ENCODE measurements at regions not wholly inside any gene's neighbourhood (a gene's known extent, or its start where the extent isn't known, plus 50 kb on each side); places are given as distances from the start of the nearest gene placed in this dataset.

GRCh38 chr12:65517656-65518210 lies 239.2 kb downstream of the MSRB3 start:
- intact Hi-C loops (cut with DNase I) = no loop called here

GRCh38 chr12:65518771-65519170 lies 240.3 kb downstream of the MSRB3 start:
- no peak overlapping the region for H3K4me3 ChIP-seq (ENCODE audit: low read length in 3 of 3)
- H3K4me1 ChIP-seq (ENCODE audit: control insufficient read depth in 2 of 3, insufficient read depth in 2 of 3, low read depth in 1 of 3, low read length in 3 of 3) = peaks cover 0 to 3% (median 0%) of the 10 kb centered on the region in 3 donors
- no peak for TF ChIP-seq CTCF (IDR thresholded peaks at IDR 0.05; ENCODE audit: borderline replicate concordance, extremely low read depth, insufficient read depth)
- H3K27ac ChIP-seq (ENCODE audit: low read depth in 2 of 2, low read length in 2 of 2) = no peak overlapping the region
- DNase-seq = no peak
- no peaks in the 10 kb centered on the region for H3K36me3 ChIP-seq (ENCODE audit: control insufficient read depth in 2 of 3, insufficient read depth in 3 of 3, low read length in 3 of 3)
- H3K9ac ChIP-seq (ENCODE audit: low read length in 3 of 3) = no peak overlapping the region
- FAIRE-seq = no peak
- H3K9me3 ChIP-seq (ENCODE audit: control insufficient read depth in 2 of 3, insufficient read depth in 1 of 3, low read length in 3 of 3) = no peaks in the 10 kb centered on the region
- intact Hi-C loops (cut with DNase I) = no loop called here
- H3K27me3 ChIP-seq (ENCODE audit: control insufficient read depth, insufficient read depth, low read length) = no peaks in the 10 kb centered on the region

More at GRCh38 chr12:65517656-65518210, 239.2 kb downstream of the MSRB3 start:
- H3K9ac ChIP-seq (ENCODE audit: low read length in 3 of 3) = no peak overlapping the region
- no peaks in the 10 kb centered on the region for H3K9me3 ChIP-seq (ENCODE audit: control insufficient read depth in 2 of 3, insufficient read depth in 1 of 3, low read length in 3 of 3)
- FAIRE-seq = no peak
- H3K36me3 ChIP-seq (ENCODE audit: control insufficient read depth in 2 of 3, insufficient read depth in 3 of 3, low read length in 3 of 3) = no peaks in the 10 kb centered on the region
- no peak overlapping the region for H3K4me3 ChIP-seq (ENCODE audit: low read length in 3 of 3)
- TF ChIP-seq CTCF (IDR thresholded peaks at IDR 0.05; ENCODE audit: borderline replicate concordance, extremely low read depth, insufficient read depth) = no peak
- no peak for DNase-seq
- no peak overlapping the region for H3K27ac ChIP-seq (ENCODE audit: low read depth in 2 of 2, low read length in 2 of 2)
- H3K4me1 ChIP-seq (ENCODE audit: control insufficient read depth in 2 of 3, insufficient read depth in 2 of 3, low read depth in 1 of 3, low read length in 3 of 3) = no peaks in the 10 kb centered on the region
- no peaks in the 10 kb centered on the region for H3K27me3 ChIP-seq (ENCODE audit: control insufficient read depth, insufficient read depth, low read length)

GRCh38 chr12:65520658-65521057 lies 242.2 kb downstream of the MSRB3 start:
- H3K27me3 ChIP-seq (ENCODE audit: control insufficient read depth, insufficient read depth, low read length) = no peaks in the 10 kb centered on the region
- no peak for TF ChIP-seq CTCF (IDR thresholded peaks at IDR 0.05; ENCODE audit: borderline replicate concordance, extremely low read depth, insufficient read depth)
- H3K27ac ChIP-seq (ENCODE audit: low read depth in 2 of 2, low read length in 2 of 2) = no peak overlapping the region
- no peaks in the 10 kb centered on the region for H3K36me3 ChIP-seq (ENCODE audit: control insufficient read depth in 2 of 3, insufficient read depth in 3 of 3, low read length in 3 of 3)
- DNase-seq = no peak
- FAIRE-seq = no peak
- H3K4me1 ChIP-seq (ENCODE audit: control insufficient read depth in 2 of 3, insufficient read depth in 2 of 3, low read depth in 1 of 3, low read length in 3 of 3) = peaks cover 0 to 6% (median 0%) of the 10 kb centered on the region in 3 donors
- H3K4me3 ChIP-seq (ENCODE audit: low read length in 3 of 3) = no peak overlapping the region
- H3K9me3 ChIP-seq (ENCODE audit: control insufficient read depth in 2 of 3, insufficient read depth in 1 of 3, low read length in 3 of 3) = no peaks in the 10 kb centered on the region
- intact Hi-C loops (cut with DNase I) = no loop called here
- no peak overlapping the region for H3K9ac ChIP-seq (ENCODE audit: low read length in 3 of 3)
